Osteoblast (primary cell): ENCODE measurements at regions not wholly inside any gene's neighbourhood (a gene's known extent, or its start where the extent isn't known, plus 50 kb on each side); places are given as distances from the start of the nearest gene placed in this dataset.
"Not testable (repeated sequence)": the region's sequence is repeated elsewhere in the genome, so short reads cannot be mapped to it uniquely, and the experiment has no call there.

Experiments
- DNase-seq: peaks from one replicate; pipeline ENCODE4 v3.0.0; 2011; ENCODE audit warnings: low spot score, mixed read lengths; ENCODE audit not compliant: insufficient read length; ENCODE audit errors: missing footprints
- H2AFZ ChIP-seq: 2 replicates; pipeline ENCODE4 v1.6.0; 2011; ENCODE audit warnings: mild to moderate bottlenecking, low read length
- H3K27ac ChIP-seq: 2 replicates; pipeline ENCODE4 v1.5.1; 2011; ENCODE audit warnings: mild to moderate bottlenecking, low read depth, low read length, moderate library complexity
- H3K27me3 ChIP-seq: 2 replicates; pipeline ENCODE4 v1.6.0; 2012; ENCODE audit warnings: mild to moderate bottlenecking, control low read depth, inconsistent platforms, low read length, moderate library complexity; ENCODE audit not compliant: insufficient read depth
- H3K36me3 ChIP-seq: 2 replicates; pipeline ENCODE4 v1.5.1; 2011; ENCODE audit warnings: mild to moderate bottlenecking, low read length, control low read depth, moderate library complexity; ENCODE audit not compliant: insufficient read depth
- H3K4me1 ChIP-seq: 2 replicates; pipeline ENCODE4 v1.5.1; 2011; ENCODE audit warnings: mild to moderate bottlenecking, low read length, control low read depth, moderate library complexity; ENCODE audit not compliant: insufficient read depth
- H3K4me2 ChIP-seq: 2 replicates; pipeline ENCODE4 v1.6.0; 2011; ENCODE audit warnings: mild to moderate bottlenecking, low read length; ENCODE audit not compliant: insufficient read depth
- H3K4me3 ChIP-seq: fragments of 200-600 bp; sonication (generic); 3 replicates; pipeline ENCODE4 v1.5.1; 2012; ENCODE audit warnings: mild to moderate bottlenecking, low read length, inconsistent platforms; ENCODE audit not compliant: insufficient read depth
- H3K79me2 ChIP-seq: 2 replicates; pipeline ENCODE4 v1.6.0; 2012; ENCODE audit warnings: mild to moderate bottlenecking, low read length, control low read depth, inconsistent platforms; ENCODE audit not compliant: insufficient read depth
- H3K9me3 ChIP-seq: 2 replicates; pipeline ENCODE4 v1.5.1; 2011; ENCODE audit warnings: low read depth, low read length, control low read depth
- H4K20me1 ChIP-seq: 2 replicates; pipeline ENCODE4 v1.6.0; 2012; ENCODE audit warnings: mild to moderate bottlenecking, low read length, control low read depth; ENCODE audit not compliant: insufficient read depth
- TF ChIP-seq, protein P1 (sequence below): IDR thresholded peaks from 2 replicates; pipeline ENCODE4 v1.5.1; 2011; ENCODE audit warnings: mild to moderate bottlenecking, low read depth, low read length, moderate library complexity; ENCODE audit errors: extremely low read depth

DNA sequence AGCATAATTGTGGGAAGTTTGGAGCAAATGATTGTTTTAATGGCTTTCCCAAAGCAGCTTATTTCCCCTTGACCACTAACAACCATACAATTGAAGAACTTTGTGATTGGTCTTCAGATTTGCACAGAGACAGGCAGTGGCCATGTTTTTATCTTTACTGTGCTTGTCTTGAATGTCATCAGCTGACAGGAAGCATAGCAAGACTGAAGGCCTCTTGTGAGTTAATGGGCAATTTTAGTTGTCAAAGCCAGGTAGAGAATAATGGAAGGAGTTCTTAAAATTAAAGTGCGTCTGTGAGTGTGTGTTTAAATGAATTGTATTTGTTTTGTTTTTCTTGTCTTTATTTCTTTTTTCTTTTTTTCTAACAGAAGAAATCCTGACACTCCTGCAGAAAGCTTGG lies 809.9 kb downstream of the TSN start:
- Histone ChIP-seq H3K27ac (no peak overlapping the region), H4K20me1 (no peaks in the 10 kb centered on the region), H3K4me2 (no peak overlapping the region), H3K36me3 (no peaks in the 10 kb centered on the region), H3K9me3 (no peaks in the 10 kb centered on the region), H3K79me2 (no peaks in the 10 kb centered on the region), H3K27me3 (no peaks in the 10 kb centered on the region), H3K4me3 (no peak overlapping the region), H2AFZ (no peak overlapping the region), H3K4me1 (no peaks in the 10 kb centered on the region)
- TF ChIP-seq, protein P1, sequence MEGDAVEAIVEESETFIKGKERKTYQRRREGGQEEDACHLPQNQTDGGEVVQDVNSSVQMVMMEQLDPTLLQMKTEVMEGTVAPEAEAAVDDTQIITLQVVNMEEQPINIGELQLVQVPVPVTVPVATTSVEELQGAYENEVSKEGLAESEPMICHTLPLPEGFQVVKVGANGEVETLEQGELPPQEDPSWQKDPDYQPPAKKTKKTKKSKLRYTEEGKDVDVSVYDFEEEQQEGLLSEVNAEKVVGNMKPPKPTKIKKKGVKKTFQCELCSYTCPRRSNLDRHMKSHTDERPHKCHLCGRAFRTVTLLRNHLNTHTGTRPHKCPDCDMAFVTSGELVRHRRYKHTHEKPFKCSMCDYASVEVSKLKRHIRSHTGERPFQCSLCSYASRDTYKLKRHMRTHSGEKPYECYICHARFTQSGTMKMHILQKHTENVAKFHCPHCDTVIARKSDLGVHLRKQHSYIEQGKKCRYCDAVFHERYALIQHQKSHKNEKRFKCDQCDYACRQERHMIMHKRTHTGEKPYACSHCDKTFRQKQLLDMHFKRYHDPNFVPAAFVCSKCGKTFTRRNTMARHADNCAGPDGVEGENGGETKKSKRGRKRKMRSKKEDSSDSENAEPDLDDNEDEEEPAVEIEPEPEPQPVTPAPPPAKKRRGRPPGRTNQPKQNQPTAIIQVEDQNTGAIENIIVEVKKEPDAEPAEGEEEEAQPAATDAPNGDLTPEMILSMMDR = no peak
- DNase-seq = peak; percentile 14

DNA sequence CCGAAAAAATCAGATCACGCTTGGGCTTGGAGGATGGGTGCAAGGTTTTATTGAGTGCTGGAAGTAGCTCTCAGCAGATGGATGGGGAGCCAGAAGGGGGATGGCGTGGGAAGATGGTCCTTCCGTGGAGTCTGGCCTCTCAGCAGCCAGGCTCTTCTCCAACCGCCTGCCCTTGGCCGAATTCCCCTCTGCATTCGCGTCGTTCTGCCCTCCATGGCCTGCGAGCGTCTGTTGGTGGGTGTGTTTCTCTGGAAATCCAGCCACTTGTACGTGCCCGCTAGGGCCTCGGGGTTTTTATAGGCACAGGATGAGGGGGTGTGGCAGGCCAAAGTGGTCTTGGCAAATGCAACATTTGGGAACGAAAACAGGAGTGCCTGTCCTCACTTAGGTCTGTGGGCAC lies 815.2 kb downstream of the TSN start:
- no peaks in the 10 kb centered on the region for H3K27me3 ChIP-seq
- H3K9me3 ChIP-seq = no peaks in the 10 kb centered on the region
- no peak overlapping the region for H3K27ac ChIP-seq
- no peak overlapping the region for H3K4me3 ChIP-seq
- TF ChIP-seq, protein P1 = no peak
- H4K20me1 ChIP-seq = no peaks in the 10 kb centered on the region
- DNase-seq = no peak
- no peaks in the 10 kb centered on the region for H3K79me2 ChIP-seq
- no peaks in the 10 kb centered on the region for H3K4me1 ChIP-seq
- no peak overlapping the region for H3K4me2 ChIP-seq
- no peaks in the 10 kb centered on the region for H3K36me3 ChIP-seq
- H2AFZ ChIP-seq = no peak overlapping the region

DNA sequence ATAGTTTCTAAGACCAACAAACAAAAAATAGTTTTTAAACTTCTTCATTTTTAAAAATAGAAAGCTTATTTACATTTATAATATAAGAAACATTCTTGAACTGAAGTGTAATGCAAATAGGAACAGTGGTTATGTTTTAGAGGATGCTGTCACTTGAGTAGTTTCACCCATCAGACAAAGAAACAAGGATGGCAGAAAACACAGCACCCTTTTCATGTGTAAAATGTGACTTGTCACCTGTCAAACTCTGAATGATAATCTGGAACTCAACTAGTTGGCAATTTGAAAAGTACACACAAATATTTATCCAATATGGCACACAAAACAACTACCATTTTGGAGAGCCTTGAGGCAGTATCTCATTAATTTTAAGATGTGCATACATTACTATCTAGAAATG lies 816.0 kb downstream of the TSN start:
- H3K4me3 ChIP-seq, DNase-seq, H3K36me3 ChIP-seq, H4K20me1 ChIP-seq, H3K27me3 ChIP-seq, H3K79me2 ChIP-seq, H2AFZ ChIP-seq, H3K4me2 ChIP-seq, H3K9me3 ChIP-seq, H3K4me1 ChIP-seq, H3K27ac ChIP-seq: not testable (repeated sequence)

GRCh38 chr2:122575076-122575475 lies 819.6 kb downstream of the TSN start:
- Histone ChIP-seq H3K9me3 (no peaks in the 10 kb centered on the region), H3K36me3 (no peaks in the 10 kb centered on the region), H3K27me3 (no peaks in the 10 kb centered on the region), H3K4me3 (no peak overlapping the region), H3K4me2 (no peak overlapping the region), H3K27ac (no peak overlapping the region), H3K4me1 (no peaks in the 10 kb centered on the region), H2AFZ (no peak overlapping the region), H3K79me2 (no peaks in the 10 kb centered on the region), H4K20me1 (no peaks in the 10 kb centered on the region)
- no peak for DNase-seq
- TF ChIP-seq, protein P1 = no peak
